ENCODE measurements at regions not wholly inside any gene's neighbourhood (a gene's known extent, or its start where the extent isn't known, plus 50 kb on each side); places are given as distances from the start of the nearest gene placed in this dataset.

GRCh38 chr7:130986261-130986690 is 252.3 kb upstream of the KLF14 start:
- no peak for TF ChIP-seq EZH2 (IDR thresholded peaks at IDR 0.05; ENCODE audit: borderline replicate concordance, insufficient read depth, low read depth, low read length, poor library complexity, severe bottlenecking)
- no peak for TF ChIP-seq CTCF (IDR thresholded peaks at IDR 0.05)

All from B cell (primary cell).